ENCODE measurements at regions not wholly inside any gene's neighbourhood (a gene's known extent, or its start where the extent isn't known, plus 50 kb on each side); places are given as distances from the start of the nearest gene placed in this dataset.

DNA sequence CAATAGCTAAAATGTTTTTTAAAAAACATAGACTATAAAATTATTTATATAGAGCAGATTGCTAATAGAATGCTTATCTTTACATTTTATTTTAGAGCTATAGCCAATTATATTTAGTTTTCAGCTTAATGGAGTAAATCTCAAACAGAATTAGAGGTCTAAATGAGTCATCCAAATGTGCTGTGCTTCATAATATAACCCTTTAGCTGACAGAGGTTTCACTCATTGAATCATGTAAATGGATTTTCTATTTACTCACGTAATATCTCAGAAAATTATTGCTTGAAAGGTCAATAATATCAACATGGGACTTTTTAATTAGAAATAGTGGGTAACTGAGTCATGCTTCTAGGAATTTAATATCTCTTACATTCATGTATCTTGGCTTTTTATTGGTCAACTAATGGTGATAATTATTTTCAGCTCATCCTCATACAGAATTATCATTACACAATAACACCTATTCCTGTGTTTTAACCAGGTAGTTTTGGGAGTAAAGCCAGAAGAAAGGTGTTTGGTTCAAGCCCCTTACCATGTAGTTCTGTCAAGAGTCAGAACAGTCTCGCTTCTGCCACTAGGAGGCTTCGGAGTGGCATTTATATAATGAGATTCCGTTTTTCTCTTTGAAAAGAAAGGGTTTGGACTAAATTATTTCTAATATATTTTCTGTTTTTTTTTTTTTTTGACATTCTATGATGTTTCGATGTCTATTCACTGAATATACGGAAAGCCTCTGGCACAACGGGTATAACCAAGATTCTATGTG is 217.6 kb downstream of the CDH7 start:
- no peak overlapping the region for H3K4me2 ChIP-seq (ENCODE audit: low read depth, low read length)
- no peaks in the 10 kb centered on the region for H3K9me3 ChIP-seq (ENCODE audit: low read length)
- WGBS (ENCODE audit: low lambda C conversion rate) = 6% methylated on average over 7 of the region's 7 CpGs
- no peak overlapping the region for H2AFZ ChIP-seq (ENCODE audit: low read length)
- DNase-seq (ENCODE audit: low spot score) = no peak
- no peak for FAIRE-seq
- H3K79me2 ChIP-seq (ENCODE audit: insufficient read depth, low read length) = no peaks in the 10 kb centered on the region
- H3K36me3 ChIP-seq (replicated peaks in 1 of 2; ENCODE audit: control insufficient read depth in 1 of 2, insufficient read depth in 2 of 2, low read length in 2 of 2) = no peaks in the 10 kb centered on the region
- TF ChIP-seq FOXP1 (IDR thresholded peaks at IDR 0.05) (no peak), FOXP1 (CRISPR knock-in tag; IDR thresholded peaks at IDR 0.05) (no peak), TOE1 (CRISPR knock-in tag; IDR thresholded peaks at IDR 0.05) (no peak), HOXA3 (CRISPR knock-in tag; IDR thresholded peaks at IDR 0.05) (no peak), MTA1 (CRISPR knock-in tag; IDR thresholded peaks at IDR 0.05; ENCODE audit: borderline replicate concordance) (no peak), ZNF101 (CRISPR knock-in tag; IDR thresholded peaks at IDR 0.05; ENCODE audit: borderline replicate concordance, low read depth) (no peak), HMG20B (CRISPR knock-in tag; conservative IDR thresholded peaks at IDR 0.05) (no peak), ZFY (CRISPR knock-in tag; IDR thresholded peaks at IDR 0.05) (no peak), MEIS1 (CRISPR knock-in tag; IDR thresholded peaks at IDR 0.05; ENCODE audit: borderline replicate concordance) (no peak), ZNF296 (CRISPR knock-in tag; conservative IDR thresholded peaks at IDR 0.05) (no peak), HDAC2 (CRISPR knock-in tag; IDR thresholded peaks at IDR 0.05) (no peak)
- TF ChIP-seq, protein P1, sequence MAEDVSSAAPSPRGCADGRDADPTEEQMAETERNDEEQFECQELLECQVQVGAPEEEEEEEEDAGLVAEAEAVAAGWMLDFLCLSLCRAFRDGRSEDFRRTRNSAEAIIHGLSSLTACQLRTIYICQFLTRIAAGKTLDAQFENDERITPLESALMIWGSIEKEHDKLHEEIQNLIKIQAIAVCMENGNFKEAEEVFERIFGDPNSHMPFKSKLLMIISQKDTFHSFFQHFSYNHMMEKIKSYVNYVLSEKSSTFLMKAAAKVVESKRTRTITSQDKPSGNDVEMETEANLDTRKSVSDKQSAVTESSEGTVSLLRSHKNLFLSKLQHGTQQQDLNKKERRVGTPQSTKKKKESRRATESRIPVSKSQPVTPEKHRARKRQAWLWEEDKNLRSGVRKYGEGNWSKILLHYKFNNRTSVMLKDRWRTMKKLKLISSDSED (CRISPR knock-in tag; IDR thresholded peaks at IDR 0.05) = no peak
- H3K4me1 ChIP-seq (ENCODE audit: insufficient read depth, low read length) = no peaks in the 10 kb centered on the region
- no peak overlapping the region for H3K9ac ChIP-seq (ENCODE audit: insufficient read depth, low read depth, low read length)
- intact Hi-C loops (cut with micrococcal nuclease; ENCODE audit: unreplicated experiment) = loop anchor here (2.0 kb wide), 1 partner anchor 526 kb away; no protein-coding TSS in a partner anchor
- no peaks in the 10 kb centered on the region for H4K20me1 ChIP-seq (ENCODE audit: insufficient read depth, low read length)
- no TSS peak for BruUV-seq (replicated peaks)
- ATAC-seq = peak; percentile 41; the same call in 1 of the 3 replicates
- CTCF ChIA-PET (ENCODE audit: low intra/inter-chr PET ratio, low total read pairs) = interaction anchor here (1.6 kb wide), 1 partner anchor 527 kb away, joined by 5 read pairs; no protein-coding TSS in a partner anchor
- no peaks in the 10 kb centered on the region for H3K27me3 ChIP-seq (ENCODE audit: control insufficient read depth in 1 of 2, insufficient read depth in 2 of 2, low read length in 2 of 2)
- POLR2A ChIA-PET = no interaction called here
- H3K4me3 ChIP-seq (replicated peaks in 1 of 3; ENCODE audit: insufficient read depth in 1 of 3, low read depth in 2 of 3, low read length in 3 of 3) = no peak overlapping the region
- in situ Hi-C loops (cut with HindIII; ENCODE audit: extremely low pct_ligation_motif_present, low pct_unique_long_range_greater_than_20kb) = loop anchor here (25.0 kb wide), 1 partner anchor 544 kb away; no protein-coding TSS in a partner anchor
- H3K27ac ChIP-seq (ENCODE audit: extremely low read length, insufficient read depth, low read length) = no peak overlapping the region
